Gastrocnemius medialis (tissue), 4 donors: ENCODE measurements at regions not wholly inside any gene's neighbourhood (a gene's known extent, or its start where the extent isn't known, plus 50 kb on each side); places are given as distances from the start of the nearest gene placed in this dataset.

Source experiments
- CTCF ChIP-seq, 5 experiments: fragments of 450-650 bp in 3 of 5; fragments of 200-600 bp in 2 of 5; sonication (generic) in 2 of 5; IDR thresholded peaks in 4 of 5; conservative IDR thresholded peaks in 1 of 5; 1 replicate in 4 of 5; 2 replicates in 1 of 5; pipeline ENCODE4 v1.5.1; 2016 to 2019; ENCODE audit warnings: antibody characterized with exemption in 5 of 5, mild to moderate bottlenecking in 3 of 5, moderate library complexity in 3 of 5
- POLR2A ChIP-seq, 2 donors: fragments of 450-650 bp; IDR thresholded peaks; one replicate each; pipeline ENCODE4 v1.6.1; 2017; ENCODE audit warnings: antibody characterized with exemption in 2 of 2, mild to moderate bottlenecking in 2 of 2, moderate library complexity in 2 of 2

GRCh38 chr3:34504775-34505174 is 706.3 kb downstream of the PDCD6IP start:
- no peak for TF ChIP-seq CTCF (IDR thresholded peaks at IDR 0.05 in 4 of 5, conservative IDR thresholded peaks at IDR 0.05 in 1 of 5)
- TF ChIP-seq POLR2A (IDR thresholded peaks at IDR 0.05) = no peak
